ENCODE measurements at regions not wholly inside any gene's neighbourhood (a gene's known extent, or its start where the extent isn't known, plus 50 kb on each side); places are given as distances from the start of the nearest gene placed in this dataset.

DNA sequence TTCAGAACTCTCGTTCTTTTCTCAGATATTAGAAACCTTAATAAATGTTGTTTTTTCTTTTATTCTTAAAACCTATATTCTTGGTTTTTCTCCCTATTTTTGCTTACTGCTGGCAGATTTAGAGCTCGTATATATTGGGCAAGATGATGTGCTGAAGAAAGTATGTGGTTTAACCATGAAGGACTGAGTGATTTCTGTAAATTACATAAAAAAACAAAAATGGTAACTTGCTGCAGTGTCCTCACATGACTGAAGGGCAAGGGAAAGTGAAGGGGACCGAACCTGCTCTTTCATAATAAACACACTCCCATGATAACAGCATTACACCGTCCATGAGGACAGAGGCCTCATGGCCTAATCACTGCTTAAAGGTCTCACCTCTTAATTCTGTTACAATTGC, 393.8 kb upstream of the ZNF608 start:
- H3K4me3 Mint-ChIP-seq: no peak overlapping the region
- H3K27me3 Mint-ChIP-seq: no peaks in the 10 kb centered on the region
- no peaks in the 10 kb centered on the region for H3K36me3 Mint-ChIP-seq
- CTCF ChIA-PET: no interaction called here
- peaks cover 11% of the 10 kb centered on the region for H3K9me3 Mint-ChIP-seq (ENCODE audit: low read depth)
- no peak overlapping the region for H3K27ac Mint-ChIP-seq
- ATAC-seq (no peak), DNase-seq (no peak)
- no peaks in the 10 kb centered on the region for H3K4me1 Mint-ChIP-seq

DNA sequence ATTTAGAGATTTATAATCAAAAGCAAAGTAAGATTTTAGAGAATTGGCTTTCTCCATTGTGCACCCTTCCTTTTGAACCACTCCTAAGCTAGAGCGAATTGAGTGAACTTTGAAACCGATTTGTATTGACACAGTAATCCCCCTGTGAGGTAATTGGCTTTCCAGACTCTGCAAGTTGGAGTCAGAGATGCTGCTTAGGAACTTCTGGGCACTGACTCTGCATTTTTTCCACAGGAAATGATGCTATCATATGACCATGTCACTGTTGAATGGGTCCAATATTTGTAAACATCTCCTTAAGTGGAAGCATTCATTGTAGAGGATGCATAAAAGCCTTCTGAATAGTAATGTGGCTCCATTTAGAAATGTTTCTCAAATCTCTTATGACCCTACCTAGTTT, 394.4 kb upstream of the ZNF608 start:
- Mint-ChIP-seq H3K27ac (no peak overlapping the region), H3K4me1 (no peaks in the 10 kb centered on the region), H3K27me3 (no peaks in the 10 kb centered on the region), H3K9me3 (ENCODE audit: low read depth) (peaks cover 11% of the 10 kb centered on the region), H3K36me3 (no peaks in the 10 kb centered on the region), H3K4me3 (no peak overlapping the region)
- ATAC-seq: no peak
- no peak for DNase-seq
- CTCF ChIA-PET: no interaction called here

DNA sequence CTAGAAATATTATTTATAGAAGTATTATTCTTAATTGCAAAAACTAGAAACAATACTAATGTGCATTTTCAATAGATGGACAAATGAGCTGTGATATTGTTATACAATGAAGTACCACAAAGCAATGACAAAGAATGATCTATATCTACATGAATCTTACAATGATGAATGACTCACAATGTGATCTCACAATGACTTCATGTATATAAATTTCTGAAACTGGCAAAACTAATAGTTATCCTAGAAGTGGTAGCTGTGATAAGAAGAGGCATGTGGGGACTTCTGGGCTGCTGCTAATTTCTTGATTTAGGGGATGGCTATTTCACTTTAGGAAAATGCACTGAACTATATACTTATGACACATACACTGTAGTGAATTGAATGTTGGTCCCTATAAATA, 396.0 kb upstream of the ZNF608 start:
- DNase-seq: no peak
- H3K4me1 Mint-ChIP-seq: no peaks in the 10 kb centered on the region
- no peak overlapping the region for H3K4me3 Mint-ChIP-seq
- no peak for ATAC-seq
- H3K27me3 Mint-ChIP-seq: no peaks in the 10 kb centered on the region
- H3K36me3 Mint-ChIP-seq: no peaks in the 10 kb centered on the region
- peaks cover 11% of the 10 kb centered on the region for H3K9me3 Mint-ChIP-seq (ENCODE audit: low read depth)
- CTCF ChIA-PET: no interaction called here
- H3K27ac Mint-ChIP-seq: no peak overlapping the region

DNA sequence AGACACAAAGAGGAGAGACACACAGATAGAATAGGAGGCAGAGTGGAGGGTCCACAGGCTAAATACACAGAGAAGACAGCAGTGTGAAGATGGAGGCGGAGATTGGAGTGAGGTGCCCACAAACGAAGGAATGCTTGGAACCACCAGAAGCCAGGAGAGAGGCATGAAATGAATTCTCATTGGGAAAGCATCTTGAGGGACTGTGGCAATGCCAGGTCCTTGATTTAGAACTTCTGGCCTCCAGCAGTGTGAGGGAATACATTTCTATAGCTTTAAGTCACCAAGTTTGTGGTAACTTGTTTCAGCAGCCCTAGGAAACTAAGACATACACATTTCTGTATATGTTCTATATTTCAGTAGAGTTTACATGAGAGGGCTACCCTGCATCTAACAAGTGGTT, 396.6 kb upstream of the ZNF608 start:
- H3K36me3 Mint-ChIP-seq: no peaks in the 10 kb centered on the region
- ATAC-seq: no peak
- H3K27ac Mint-ChIP-seq: no peak overlapping the region
- CTCF ChIA-PET: no interaction called here
- DNase-seq: no peak
- no peaks in the 10 kb centered on the region for H3K27me3 Mint-ChIP-seq
- peaks cover 11% of the 10 kb centered on the region for H3K9me3 Mint-ChIP-seq (ENCODE audit: low read depth)
- H3K4me1 Mint-ChIP-seq: no peaks in the 10 kb centered on the region
- H3K4me3 Mint-ChIP-seq: no peak overlapping the region

DNA sequence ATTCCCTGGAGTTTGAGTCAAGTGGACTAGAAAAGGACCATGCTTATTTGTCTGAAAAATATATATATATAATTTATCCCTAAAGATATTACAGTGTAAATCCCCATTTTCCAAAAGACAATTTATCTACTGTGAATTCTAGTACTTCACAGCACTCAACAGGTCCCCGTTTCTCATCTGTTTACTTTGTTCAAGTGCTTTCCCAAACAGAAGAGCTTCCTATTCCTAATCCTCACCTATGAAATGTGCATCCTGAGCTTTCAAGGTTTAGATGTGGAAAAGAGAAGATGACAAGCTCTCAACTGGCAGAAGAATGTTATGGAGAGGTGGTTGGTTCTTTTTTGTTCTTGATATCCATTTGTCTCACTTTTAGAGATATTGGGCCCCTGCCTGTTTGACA, 401.6 kb upstream of the ZNF608 start:
- Mint-ChIP-seq H3K36me3 (no peaks in the 10 kb centered on the region), H3K9me3 (ENCODE audit: low read depth) (no peaks in the 10 kb centered on the region), H3K27me3 (no peaks in the 10 kb centered on the region), H3K4me3 (no peak overlapping the region), H3K27ac (no peak overlapping the region), H3K4me1 (no peaks in the 10 kb centered on the region)
- CTCF ChIA-PET: no interaction called here
- DNase-seq (no peak), ATAC-seq (no peak)

GRCh38 chr5:125148706-125149105, 402.3 kb upstream of the ZNF608 start:
- CTCF ChIA-PET: no interaction called here
- Mint-ChIP-seq H3K4me3 (no peak overlapping the region), H3K27ac (no peak overlapping the region), H3K9me3 (ENCODE audit: low read depth) (no peaks in the 10 kb centered on the region), H3K27me3 (no peaks in the 10 kb centered on the region), H3K4me1 (no peaks in the 10 kb centered on the region), H3K36me3 (no peaks in the 10 kb centered on the region)
- DNase-seq (no peak), ATAC-seq (no peak)

- Mint-ChIP-seq H3K4me3 (no peak overlapping the region), H3K9me3 (ENCODE audit: low read depth) (no peaks in the 10 kb centered on the region), H3K27ac (no peak overlapping the region), H3K4me1 (no peaks in the 10 kb centered on the region), H3K36me3 (no peaks in the 10 kb centered on the region), H3K27me3 (no peaks in the 10 kb centered on the region)
- DNase-seq (no peak), ATAC-seq (no peak)
- CTCF ChIA-PET: no interaction called here
These were observed 402.7 kb upstream of the ZNF608 start for GRCh38 chr5:125149110-125149509.

DNA sequence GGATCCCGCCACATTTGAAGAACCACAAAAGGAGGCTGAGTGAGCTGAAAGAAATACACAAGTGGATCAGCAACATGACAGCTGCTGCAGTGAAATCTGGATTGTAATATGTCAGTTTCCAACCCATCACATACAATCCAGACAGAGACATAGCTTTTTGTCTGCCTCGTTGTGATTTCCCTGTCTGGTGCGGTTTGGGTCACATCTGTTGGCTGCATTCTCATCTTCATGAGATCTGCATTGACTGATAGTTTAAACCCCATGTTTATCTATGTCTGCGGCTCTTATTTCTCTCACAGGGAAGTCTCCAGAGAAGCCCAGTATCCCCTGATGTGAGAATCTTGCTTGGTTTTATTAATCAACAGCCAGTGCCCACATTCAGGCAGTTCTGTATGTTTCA, 403.1 kb upstream of the ZNF608 start:
- Mint-ChIP-seq H3K27me3 (no peaks in the 10 kb centered on the region), H3K36me3 (no peaks in the 10 kb centered on the region), H3K4me1 (no peaks in the 10 kb centered on the region), H3K4me3 (no peak overlapping the region), H3K9me3 (ENCODE audit: low read depth) (no peaks in the 10 kb centered on the region), H3K27ac (no peak overlapping the region)
- ATAC-seq (no peak), DNase-seq (no peak)
- CTCF ChIA-PET: no interaction called here

DNA sequence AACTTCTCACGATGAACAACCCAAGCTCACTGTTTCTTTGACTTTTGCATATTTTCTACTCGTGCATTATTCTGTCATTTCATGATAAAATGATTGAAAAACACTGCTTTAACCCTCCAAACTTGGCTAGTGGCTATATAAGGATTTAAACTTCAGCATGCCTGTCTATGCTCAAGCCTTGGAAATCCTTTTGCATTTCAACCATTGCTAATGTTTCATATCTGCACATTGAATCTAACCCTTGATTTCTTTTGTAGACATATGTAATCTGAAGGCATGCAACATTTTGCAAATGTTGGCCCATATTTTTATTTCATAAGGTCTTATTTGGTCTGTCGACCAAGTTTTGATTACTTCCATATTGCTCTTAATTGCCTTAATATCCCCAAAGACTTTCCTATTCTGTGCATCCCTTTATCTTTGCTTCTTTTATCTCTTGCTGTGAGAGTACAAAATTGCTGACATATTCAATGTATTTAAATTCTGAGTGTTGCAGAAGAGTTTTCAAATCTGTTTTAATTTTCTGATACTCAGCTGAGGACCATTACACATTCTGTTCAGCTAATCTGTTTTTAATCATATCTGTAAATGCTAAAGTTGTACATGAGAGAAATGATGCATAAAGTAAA, 403.7 kb upstream of the ZNF608 start:
- ATAC-seq: no peak

GRCh38 chr5:125151150-125151900, 404.9 kb upstream of the ZNF608 start:
- H3K4me3 Mint-ChIP-seq: no peak overlapping the region
- peaks cover 5% of the 10 kb centered on the region for H3K9me3 Mint-ChIP-seq (ENCODE audit: low read depth)
- no peaks in the 10 kb centered on the region for H3K27me3 Mint-ChIP-seq
- no peak overlapping the region for H3K27ac Mint-ChIP-seq
- no peaks in the 10 kb centered on the region for H3K36me3 Mint-ChIP-seq
- no peaks in the 10 kb centered on the region for H3K4me1 Mint-ChIP-seq
- CTCF ChIA-PET: no interaction called here
- ATAC-seq (no peak), DNase-seq (no peak)

More for the DNA sequence above, 403.7 kb upstream of the ZNF608 start:
- no peaks in the 10 kb centered on the region for H3K9me3 Mint-ChIP-seq (ENCODE audit: low read depth)
- H3K4me3 Mint-ChIP-seq: no peak overlapping the region
- no peaks in the 10 kb centered on the region for H3K36me3 Mint-ChIP-seq
- no peaks in the 10 kb centered on the region for H3K27me3 Mint-ChIP-seq
- no peaks in the 10 kb centered on the region for H3K4me1 Mint-ChIP-seq
- no peak overlapping the region for H3K27ac Mint-ChIP-seq
- DNase-seq: no peak
- CTCF ChIA-PET: no interaction called here

DNA sequence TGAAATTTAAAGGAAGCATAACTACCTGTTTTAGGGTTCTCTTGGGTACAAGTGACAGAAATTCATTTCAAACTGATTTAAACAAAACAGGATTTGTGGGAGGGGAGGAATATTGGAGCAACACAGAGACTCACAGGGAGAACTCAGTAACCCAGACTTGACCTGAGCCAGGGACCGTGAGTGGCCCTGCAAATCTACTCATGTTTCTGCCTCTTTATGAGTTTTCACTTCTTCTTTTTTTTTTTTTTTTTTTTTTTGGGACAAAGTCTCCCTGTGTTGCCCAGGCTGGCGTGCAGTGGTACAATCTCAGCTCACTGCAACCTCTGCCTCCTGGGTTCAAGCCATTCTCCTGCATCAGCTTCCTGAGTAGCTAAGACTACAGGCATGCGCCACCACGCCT, 405.6 kb upstream of the ZNF608 start:
- CTCF ChIA-PET: no interaction called here
- Mint-ChIP-seq H3K4me1 (no peaks in the 10 kb centered on the region), H3K27ac (no peak overlapping the region), H3K9me3 (ENCODE audit: low read depth) (peaks cover 5% of the 10 kb centered on the region), H3K4me3 (no peak overlapping the region), H3K36me3 (no peaks in the 10 kb centered on the region), H3K27me3 (no peaks in the 10 kb centered on the region)
- DNase-seq (no peak), ATAC-seq (no peak)

- no peak for DNase-seq
- H3K4me1 Mint-ChIP-seq: no peaks in the 10 kb centered on the region
- ATAC-seq: no peak
- no peak overlapping the region for H3K4me3 Mint-ChIP-seq
- no peak overlapping the region for H3K27ac Mint-ChIP-seq
- CTCF ChIA-PET: no interaction called here
- no peaks in the 10 kb centered on the region for H3K27me3 Mint-ChIP-seq
- H3K36me3 Mint-ChIP-seq: no peaks in the 10 kb centered on the region
- H3K9me3 Mint-ChIP-seq (ENCODE audit: low read depth): peaks cover 5% of the 10 kb centered on the region
These were observed 406.2 kb upstream of the ZNF608 start for GRCh38 chr5:125152461-125153189.

GRCh38 chr5:125153231-125153630, 406.8 kb upstream of the ZNF608 start:
- Mint-ChIP-seq H3K27me3 (no peaks in the 10 kb centered on the region), H3K4me1 (no peaks in the 10 kb centered on the region), H3K9me3 (ENCODE audit: low read depth) (peaks cover 5% of the 10 kb centered on the region), H3K36me3 (no peaks in the 10 kb centered on the region), H3K27ac (no peak overlapping the region), H3K4me3 (no peak overlapping the region)
- CTCF ChIA-PET: no interaction called here
- DNase-seq: no peak
- ATAC-seq: no peak

Measured in activated CD8-positive, alpha-beta memory T cell treated with anti-CD3 and anti-CD28 coated beads, Interleukin-2, amount 10 ng/mL, durations not matched to agents 7 days and 5 days (primary cell).